ENCODE measurements at regions not wholly inside any gene's neighbourhood (a gene's known extent, or its start where the extent isn't known, plus 50 kb on each side); places are given as distances from the start of the nearest gene placed in this dataset.

DNA sequence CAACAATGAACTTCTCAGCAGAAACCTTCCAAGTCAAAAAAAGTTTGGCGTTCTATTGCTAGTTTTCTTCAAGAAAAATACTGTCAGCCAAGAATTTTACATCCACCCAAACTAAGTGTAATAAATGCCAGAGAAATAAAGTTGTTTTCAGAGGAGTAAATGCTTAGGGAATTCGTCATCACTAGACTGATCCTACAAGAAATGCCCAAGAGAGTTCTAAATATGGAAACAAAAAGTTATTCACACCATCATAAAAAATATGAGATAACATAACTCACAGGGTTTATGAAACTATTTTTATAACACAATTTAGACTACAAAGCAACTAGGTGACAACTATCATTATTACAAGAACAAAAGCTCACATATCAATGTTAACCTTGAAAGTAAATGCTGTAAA, 259.5 kb upstream of the GABRA2 start:
- no peak overlapping the region for H2AFZ ChIP-seq (ENCODE audit: low read length)
- no peak overlapping the region for H4K91ac ChIP-seq (ENCODE audit: insufficient read length, low read depth, low read length)
- Mint-ChIP-seq H3K27ac (no peak overlapping the region), H3K4me3 (no peak overlapping the region), H3K9me3 (peaks cover 15 to 20% of the 10 kb centered on the region in 2 experiments), H3K36me3 (ENCODE audit: insufficient read depth in 1 of 3, low read depth in 3 of 3) (peaks cover 2 to 16% (median 4%) of the 10 kb centered on the region in 3 experiments; a peak in 5 of 7 replicates), H3K27me3 (ENCODE audit: low read depth) (no peaks in the 10 kb centered on the region), H3K4me1 (peaks cover 0 to 6% of the 10 kb centered on the region in 2 experiments; a peak in 2 of 4 replicates)
- TF ChIP-seq, protein P1, sequence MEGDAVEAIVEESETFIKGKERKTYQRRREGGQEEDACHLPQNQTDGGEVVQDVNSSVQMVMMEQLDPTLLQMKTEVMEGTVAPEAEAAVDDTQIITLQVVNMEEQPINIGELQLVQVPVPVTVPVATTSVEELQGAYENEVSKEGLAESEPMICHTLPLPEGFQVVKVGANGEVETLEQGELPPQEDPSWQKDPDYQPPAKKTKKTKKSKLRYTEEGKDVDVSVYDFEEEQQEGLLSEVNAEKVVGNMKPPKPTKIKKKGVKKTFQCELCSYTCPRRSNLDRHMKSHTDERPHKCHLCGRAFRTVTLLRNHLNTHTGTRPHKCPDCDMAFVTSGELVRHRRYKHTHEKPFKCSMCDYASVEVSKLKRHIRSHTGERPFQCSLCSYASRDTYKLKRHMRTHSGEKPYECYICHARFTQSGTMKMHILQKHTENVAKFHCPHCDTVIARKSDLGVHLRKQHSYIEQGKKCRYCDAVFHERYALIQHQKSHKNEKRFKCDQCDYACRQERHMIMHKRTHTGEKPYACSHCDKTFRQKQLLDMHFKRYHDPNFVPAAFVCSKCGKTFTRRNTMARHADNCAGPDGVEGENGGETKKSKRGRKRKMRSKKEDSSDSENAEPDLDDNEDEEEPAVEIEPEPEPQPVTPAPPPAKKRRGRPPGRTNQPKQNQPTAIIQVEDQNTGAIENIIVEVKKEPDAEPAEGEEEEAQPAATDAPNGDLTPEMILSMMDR (conservative IDR thresholded peaks at IDR 0.05): no peak
- H3K27me3 ChIP-seq (ENCODE audit: insufficient read depth, low read length): no peaks in the 10 kb centered on the region
- H3K9ac ChIP-seq (ENCODE audit: extremely low read depth, insufficient read length, low read length): no peak overlapping the region
- no peak overlapping the region for H3K56ac ChIP-seq (ENCODE audit: insufficient read length, low read depth, low read length)
- H3K4ac ChIP-seq (ENCODE audit: low read depth, low read length): no peak overlapping the region
- DNase-seq: no peak
- H3K23ac ChIP-seq (ENCODE audit: insufficient read length, low read depth, low read length): no peak overlapping the region
- H3K79me2 ChIP-seq (ENCODE audit: insufficient read depth, low read length): no peaks in the 10 kb centered on the region
- H2BK5ac ChIP-seq (ENCODE audit: insufficient read length, low read length): no peak overlapping the region
- H3K23me2 ChIP-seq (ENCODE audit: insufficient read length, low read depth, low read length, poor library complexity, severe bottlenecking): no peaks in the 10 kb centered on the region
- peaks cover 2% of the 10 kb centered on the region for H4K20me1 ChIP-seq (ENCODE audit: control insufficient read depth, insufficient read depth, insufficient read length)
- H3K18ac ChIP-seq (ENCODE audit: insufficient read length, low read depth, low read length): no peak overlapping the region
- H3K79me1 ChIP-seq (ENCODE audit: insufficient read depth, low read depth, low read length, poor library complexity, severe bottlenecking): no peaks in the 10 kb centered on the region
- no peak overlapping the region for H3K14ac ChIP-seq (ENCODE audit: insufficient read depth, low read length)
- no peak overlapping the region for H2BK120ac ChIP-seq (ENCODE audit: low read depth, low read length, poor library complexity, severe bottlenecking)
- H2BK12ac ChIP-seq (ENCODE audit: insufficient read length, low read depth, low read length): no peak overlapping the region
- no peak overlapping the region for H3K27ac ChIP-seq (ENCODE audit: insufficient read length, low read depth, low read length)
- no peak overlapping the region for H4K8ac ChIP-seq (replicated peaks; ENCODE audit: insufficient read length, low read depth, low read length)
- H2BK15ac ChIP-seq (ENCODE audit: low read depth, low read length): no peak overlapping the region
- no peak overlapping the region for H3K4me2 ChIP-seq (ENCODE audit: insufficient read depth, insufficient read length, low read length)
- H2BK20ac ChIP-seq (ENCODE audit: low read depth, low read length, poor library complexity, severe bottlenecking): no peak overlapping the region
- no peak overlapping the region for H2AK5ac ChIP-seq (ENCODE audit: insufficient read length, low read length)
- H3K9me3 ChIP-seq (ENCODE audit: control insufficient read depth, low read depth, low read length): no peaks in the 10 kb centered on the region
- no peak overlapping the region for H3T11ph ChIP-seq (ENCODE audit: low read length)
- no CpG with 5 or more reads among the region's 2 CpGs for WGBS (ENCODE audit: extremely low coverage, insufficient read length, low lambda C conversion rate)
- H4K5ac ChIP-seq (ENCODE audit: insufficient read length, low read depth, low read length): no peak overlapping the region
- no peaks in the 10 kb centered on the region for H3K4me1 ChIP-seq (ENCODE audit: insufficient read depth, low read length)
